Naive thymus-derived CD4-positive, alpha-beta T cell (primary cell): ENCODE measurements at regions not wholly inside any gene's neighbourhood (a gene's known extent, or its start where the extent isn't known, plus 50 kb on each side); places are given as distances from the start of the nearest gene placed in this dataset.

Source experiments
- ATAC-seq: fragments of 150-1000 bp; cut with Tn5 transposase; 2 replicates; pipeline ENCODE4 v1.10.0; 2021; ENCODE audit warnings: mild to moderate bottlenecking, moderate library complexity
- CTCF ChIA-PET: fragments of 350-600 bp; sonication (Branson Sonifier 250); formaldehyde crosslinking; loops from one replicate; lab custom pipeline; 2021; ENCODE audit warnings: antibody characterized with exemption; lab: Charles Lee
- POLR2A ChIA-PET: fragments of 350-600 bp; sonication (Branson Sonifier 250); formaldehyde crosslinking; loops from one replicate; lab custom pipeline; 2021; ENCODE audit warnings: antibody characterized with exemption, inconsistent platforms; lab: Charles Lee
- DNase-seq, 9 donors: peaks; one replicate each; pipeline versions ENCODE4 v3.0.0 to v3.0.0-alpha.2; 2020 to 2022; ENCODE audit warnings: mixed read lengths in 1 of 9
- H3K27ac ChIP-seq: one replicate; pipeline ENCODE4 v1.7.0; 2013; ENCODE audit warnings: mild to moderate bottlenecking, low read depth, low read length, moderate library complexity
- H3K27me3 ChIP-seq, 2 donors: one replicate each; pipeline ENCODE4 v1.7.0; 2013; ENCODE audit warnings: low read length in 2 of 2, mild to moderate bottlenecking in 2 of 2, moderate library complexity in 2 of 2; ENCODE audit not compliant: control insufficient read depth in 2 of 2, insufficient read depth in 2 of 2
- H3K36me3 ChIP-seq, 3 experiments: 1 replicate in 2 of 3; 2 replicates in 1 of 3; pipeline ENCODE4 v1.7.0; 2013; ENCODE audit warnings: low read length in 3 of 3, mild to moderate bottlenecking in 3 of 3, moderate library complexity in 1 of 3; ENCODE audit not compliant: insufficient read depth in 3 of 3, control insufficient read depth in 2 of 3
- H3K4me1 ChIP-seq, 2 donors: one replicate each; pipeline ENCODE4 v1.7.0; 2013; ENCODE audit warnings: low read length in 2 of 2, mild to moderate bottlenecking in 2 of 2, moderate library complexity in 1 of 2; ENCODE audit not compliant: control insufficient read depth in 2 of 2, insufficient read depth in 2 of 2
- H3K4me3 ChIP-seq: 2 replicates; pipeline ENCODE4 v1.7.0; 2013; ENCODE audit warnings: mild to moderate bottlenecking, low read length
- H3K9me3 ChIP-seq, 3 experiments: 1 replicate in 2 of 3; 2 replicates in 1 of 3; pipeline ENCODE4 v1.7.0; 2013; ENCODE audit warnings: low read length in 3 of 3; ENCODE audit not compliant: control insufficient read depth in 2 of 3
- H3K27ac Mint-ChIP-seq, 9 donors: one replicate each; pipeline ENCODE4 v1.8.0; 2020 to 2022; ENCODE audit warnings: mixed read lengths in 9 of 9, mild to moderate bottlenecking in 8 of 9, moderate library complexity in 5 of 9, inconsistent platforms in 2 of 9
- H3K27me3 Mint-ChIP-seq, 5 donors: one replicate each; pipeline ENCODE4 v1.8.0; 2021 to 2022; ENCODE audit warnings: mixed read lengths in 5 of 5, mild to moderate bottlenecking in 1 of 5
- H3K36me3 Mint-ChIP-seq, 5 donors: one replicate each; pipeline ENCODE4 v1.8.0; 2020 to 2022; ENCODE audit warnings: mixed read lengths in 5 of 5, mild to moderate bottlenecking in 3 of 5, inconsistent platforms in 1 of 5
- H3K4me1 Mint-ChIP-seq, 7 donors: one replicate each; pipeline ENCODE4 v1.8.0; 2020 to 2022; ENCODE audit warnings: mixed read lengths in 7 of 7, mild to moderate bottlenecking in 3 of 7, inconsistent platforms in 1 of 7
- H3K4me3 Mint-ChIP-seq, 10 donors: one replicate each; pipeline ENCODE4 v1.8.0; 2020 to 2022; ENCODE audit warnings: mild to moderate bottlenecking in 10 of 10, mixed read lengths in 10 of 10, moderate library complexity in 6 of 10, inconsistent platforms in 2 of 10
- H3K9me3 Mint-ChIP-seq, 11 donors: one replicate each; pipeline ENCODE4 v1.8.0; 2020 to 2022; ENCODE audit warnings: mixed read lengths in 11 of 11, mild to moderate bottlenecking in 4 of 11, inconsistent platforms in 1 of 11, moderate library complexity in 1 of 11
- intact Hi-C, 2 donors: fragments of 100-400 bp; cut with micrococcal nuclease; formaldehyde crosslinking; loops; one replicate each; pipeline ENCODE4 v1.15.1; 2023

- Histone ChIP-seq H3K27ac (no peak overlapping the region), H3K4me3 (no peak overlapping the region), H3K27me3 (peaks cover 0 to 2% of the 10 kb centered on the region in 2 donors), H3K36me3 (no peaks in the 10 kb centered on the region), H3K9me3 (no peaks in the 10 kb centered on the region), H3K4me1 (no peaks in the 10 kb centered on the region)
- H3K36me3 Mint-ChIP-seq = peaks cover 0 to 9% (median 1%) of the 10 kb centered on the region in 5 donors
- peaks cover 54 to 79% (median 70%) of the 10 kb centered on the region in 5 donors for H3K27me3 Mint-ChIP-seq
- no peak overlapping the region for H3K27ac Mint-ChIP-seq
- peaks cover 0 to 9% (median 5%) of the 10 kb centered on the region in 7 donors for H3K4me1 Mint-ChIP-seq
- ATAC-seq (no peak), DNase-seq (no peak)
- CTCF ChIA-PET = no interaction called here
- POLR2A ChIA-PET = no interaction called here
- H3K4me3 Mint-ChIP-seq = no peak overlapping the region
- intact Hi-C loops = no loop called here
- H3K9me3 Mint-ChIP-seq = peaks cover 0 to 5% (median 1%) of the 10 kb centered on the region in 11 donors
Observed at GRCh38 chr11:19342036-19342435, 101.3 kb upstream of the E2F8 start.

- CTCF ChIA-PET = no interaction called here
- Mint-ChIP-seq H3K4me3 (no peak overlapping the region), H3K36me3 (no peaks in the 10 kb centered on the region), H3K4me1 (no peaks in the 10 kb centered on the region), H3K9me3 (peaks cover 0 to 5% (median 0%) of the 10 kb centered on the region in 11 donors), H3K27ac (no peak overlapping the region), H3K27me3 (peaks cover 28 to 71% (median 58%) of the 10 kb centered on the region in 5 donors)
- Histone ChIP-seq H3K27ac (no peak overlapping the region), H3K4me1 (no peaks in the 10 kb centered on the region), H3K27me3 (no peaks in the 10 kb centered on the region), H3K4me3 (no peak overlapping the region), H3K36me3 (no peaks in the 10 kb centered on the region), H3K9me3 (no peaks in the 10 kb centered on the region)
- POLR2A ChIA-PET = no interaction called here
- intact Hi-C loops = no loop called here
- ATAC-seq (no peak), DNase-seq (no peak)
Observed at GRCh38 chr11:19338375-19338774, 97.6 kb upstream of the E2F8 start.

GRCh38 chr11:19337779-19338178, 97.0 kb upstream of the E2F8 start:
- Mint-ChIP-seq H3K27me3 (peaks cover 23 to 65% (median 54%) of the 10 kb centered on the region in 5 donors), H3K4me1 (no peaks in the 10 kb centered on the region), H3K27ac (no peak overlapping the region), H3K36me3 (no peaks in the 10 kb centered on the region), H3K4me3 (no peak overlapping the region), H3K9me3 (peaks cover 0 to 5% (median 0%) of the 10 kb centered on the region in 11 donors)
- ChIA-PET POLR2A (no interaction called here), CTCF (no interaction called here)
- Histone ChIP-seq H3K4me1 (no peaks in the 10 kb centered on the region), H3K4me3 (no peak overlapping the region), H3K9me3 (no peaks in the 10 kb centered on the region), H3K36me3 (no peaks in the 10 kb centered on the region), H3K27me3 (no peaks in the 10 kb centered on the region), H3K27ac (no peak overlapping the region)
- ATAC-seq (no peak), DNase-seq (no peak)
- intact Hi-C loops = no loop called here

DNA sequence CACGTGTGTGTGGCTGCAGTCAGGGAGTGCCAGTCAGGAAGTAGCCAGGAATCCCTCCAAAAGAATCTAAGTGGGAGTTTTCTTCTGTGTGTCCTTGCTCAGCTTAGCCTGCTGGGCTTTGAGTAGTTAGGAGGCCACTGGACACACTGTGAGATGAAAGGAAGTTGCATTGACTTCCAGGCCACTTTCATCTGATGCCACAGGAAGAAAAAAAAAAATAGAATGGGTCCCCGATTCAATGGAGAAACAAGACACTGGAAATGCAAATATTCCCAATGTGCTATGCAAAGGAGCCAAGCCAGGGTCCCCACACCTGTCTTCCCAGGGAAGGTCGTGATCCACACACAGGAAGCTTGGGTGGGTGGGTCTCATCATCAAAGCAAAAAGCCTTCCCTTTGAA, 95.6 kb upstream of the E2F8 start:
- H3K4me3 ChIP-seq = no peak overlapping the region
- Mint-ChIP-seq H3K9me3 (peaks cover 0 to 5% (median 0%) of the 10 kb centered on the region in 11 donors), H3K4me1 (no peaks in the 10 kb centered on the region), H3K27ac (no peak overlapping the region), H3K4me3 (no peak overlapping the region), H3K27me3 (peaks cover 22 to 68% (median 51%) of the 10 kb centered on the region in 5 donors), H3K36me3 (no peaks in the 10 kb centered on the region)
- intact Hi-C loops = no loop called here
- no peak for DNase-seq
- ATAC-seq = no peak
- ChIA-PET CTCF (no interaction called here), POLR2A (no interaction called here)
- no peaks in the 10 kb centered on the region for H3K9me3 ChIP-seq
- no peaks in the 10 kb centered on the region for H3K36me3 ChIP-seq
- H3K4me1 ChIP-seq = no peaks in the 10 kb centered on the region
- no peaks in the 10 kb centered on the region for H3K27me3 ChIP-seq
- H3K27ac ChIP-seq = no peak overlapping the region

DNA sequence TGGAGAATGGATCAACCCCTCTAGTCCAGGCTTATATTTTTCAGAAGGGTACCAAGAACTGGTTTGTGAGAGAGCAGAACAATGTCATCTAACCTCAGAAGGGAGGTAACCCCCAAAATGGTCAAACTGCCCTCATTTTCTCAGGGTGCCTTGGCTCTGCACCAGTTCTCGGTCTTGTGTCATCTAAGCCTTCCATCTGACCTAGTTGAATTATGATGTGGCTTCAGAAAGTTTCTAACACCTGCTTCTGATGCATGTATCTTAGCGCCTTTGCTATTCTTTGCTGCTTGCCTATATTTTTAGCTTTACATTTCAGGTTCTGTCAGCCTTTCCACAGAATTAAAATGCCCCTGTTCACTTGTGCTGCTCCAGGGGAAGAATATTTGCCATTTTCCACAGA, 91.7 kb upstream of the E2F8 start:
- no peak overlapping the region for H3K27ac ChIP-seq
- no peak overlapping the region for H3K4me3 Mint-ChIP-seq
- no peaks in the 10 kb centered on the region for H3K36me3 ChIP-seq
- no peaks in the 10 kb centered on the region for H3K4me1 ChIP-seq
- POLR2A ChIA-PET = no interaction called here
- intact Hi-C loops = no loop called here
- H3K9me3 Mint-ChIP-seq = peaks cover 0 to 4% (median 0%) of the 10 kb centered on the region in 11 donors
- CTCF ChIA-PET = no interaction called here
- H3K36me3 Mint-ChIP-seq = no peaks in the 10 kb centered on the region
- H3K9me3 ChIP-seq = no peaks in the 10 kb centered on the region
- no peak for ATAC-seq
- H3K4me3 ChIP-seq = no peak overlapping the region
- peaks cover 0 to 3% (median 0%) of the 10 kb centered on the region in 7 donors for H3K4me1 Mint-ChIP-seq
- no peaks in the 10 kb centered on the region for H3K27me3 ChIP-seq
- peaks cover 7 to 46% (median 30%) of the 10 kb centered on the region in 5 donors for H3K27me3 Mint-ChIP-seq
- H3K27ac Mint-ChIP-seq = no peak overlapping the region
- DNase-seq = no peak

DNA sequence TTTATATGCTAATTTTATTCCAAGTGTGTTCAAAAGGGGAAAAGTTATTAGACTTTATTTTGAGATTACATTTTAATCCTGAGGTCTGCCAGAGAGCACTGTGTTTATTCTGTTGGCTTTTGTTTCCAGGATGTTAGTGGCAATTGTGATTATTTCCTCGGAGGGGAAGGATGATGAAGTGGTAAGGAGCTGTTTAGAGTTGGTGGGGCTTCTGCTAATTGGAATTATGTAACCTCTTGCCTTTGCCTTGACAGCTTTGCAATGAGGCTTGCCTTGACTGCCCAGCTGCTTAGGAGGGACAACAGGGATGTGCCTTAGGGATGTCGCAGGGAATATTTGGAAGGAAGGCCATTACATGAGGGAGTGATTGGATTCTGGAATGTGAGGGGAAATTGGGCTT, 89.7 kb upstream of the E2F8 start:
- H3K4me3 Mint-ChIP-seq = no peak overlapping the region
- Histone ChIP-seq H3K9me3 (no peaks in the 10 kb centered on the region), H3K4me1 (no peaks in the 10 kb centered on the region), H3K36me3 (no peaks in the 10 kb centered on the region), H3K4me3 (no peak overlapping the region), H3K27me3 (no peaks in the 10 kb centered on the region), H3K27ac (no peak overlapping the region)
- ChIA-PET CTCF (interaction anchor here (0.6 to 0.8 kb wide), 2 partner anchors 19 to 259 kb away, joined by 4 to 7 read pairs; no protein-coding TSS in a partner anchor), POLR2A (no interaction called here)
- no peaks in the 10 kb centered on the region for H3K36me3 Mint-ChIP-seq
- H3K9me3 Mint-ChIP-seq = peaks cover 0 to 4% (median 0%) of the 10 kb centered on the region in 11 donors
- DNase-seq (no peak), ATAC-seq (no peak)
- H3K27ac Mint-ChIP-seq = no peak overlapping the region
- peaks cover 7 to 36% (median 21%) of the 10 kb centered on the region in 5 donors for H3K27me3 Mint-ChIP-seq
- H3K4me1 Mint-ChIP-seq = peaks cover 0 to 3% (median 0%) of the 10 kb centered on the region in 7 donors
- intact Hi-C loops = no loop called here

DNA sequence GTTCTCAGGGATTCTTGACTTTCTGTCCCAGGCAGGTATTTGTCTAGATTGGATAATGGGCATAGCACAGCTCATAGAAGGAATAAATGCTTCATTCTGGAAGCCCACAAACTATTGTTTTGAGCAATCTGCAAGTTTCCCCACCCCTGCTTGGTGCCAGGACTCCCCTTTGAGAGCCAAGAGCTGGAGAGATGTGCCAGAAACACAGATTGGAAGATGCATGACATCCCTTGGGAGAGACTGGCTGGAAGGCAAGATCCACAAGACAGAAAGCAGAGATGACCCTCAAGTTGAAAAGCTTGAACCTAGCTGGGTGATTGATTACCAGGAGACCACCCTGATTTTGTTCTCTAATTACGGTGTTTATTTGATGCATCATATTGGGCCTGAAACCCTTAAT, 89.2 kb upstream of the E2F8 start:
- ChIA-PET POLR2A (no interaction called here), CTCF (interaction anchor here (0.8 kb wide), 1 partner anchor 19 kb away, joined by 4 read pairs; no protein-coding TSS in a partner anchor)
- Mint-ChIP-seq H3K4me3 (no peak overlapping the region), H3K4me1 (peaks cover 0 to 3% (median 0%) of the 10 kb centered on the region in 7 donors), H3K36me3 (no peaks in the 10 kb centered on the region), H3K9me3 (peaks cover 0 to 4% (median 0%) of the 10 kb centered on the region in 11 donors), H3K27ac (no peak overlapping the region), H3K27me3 (peaks cover 7 to 36% (median 23%) of the 10 kb centered on the region in 5 donors)
- intact Hi-C loops = no loop called here
- Histone ChIP-seq H3K4me3 (no peak overlapping the region), H3K9me3 (no peaks in the 10 kb centered on the region), H3K27ac (no peak overlapping the region), H3K27me3 (no peaks in the 10 kb centered on the region), H3K4me1 (no peaks in the 10 kb centered on the region), H3K36me3 (no peaks in the 10 kb centered on the region)
- DNase-seq = no peak
- no peak for ATAC-seq
